Endothelial cell of umbilical vein (primary cell): ENCODE measurements at regions not wholly inside any gene's neighbourhood (a gene's known extent, or its start where the extent isn't known, plus 50 kb on each side); places are given as distances from the start of the nearest gene placed in this dataset.

Source experiments
- BruUV-seq: library from RNA; stranded (reverse); fragments of 400-500 nt; replicated peaks from 2 replicates; lab custom pipeline; 2021; lab: Mats Ljungman, UMichigan
- CTCF ChIA-PET: fragments of 300-600, 350-600 bp; sonication (Branson Sonifier 250); formaldehyde crosslinking; loops from one replicate; lab custom pipeline; 2021; ENCODE audit warnings: antibody characterized with exemption, inconsistent platforms; lab: Charles Lee
- POLR2A ChIA-PET: fragments of 300-600, 350-600 bp; sonication (Branson Sonifier 250); formaldehyde crosslinking; loops from one replicate; lab custom pipeline; 2021; ENCODE audit warnings: antibody characterized with exemption, inconsistent platforms; lab: Charles Lee
- DNase-seq: peaks from one replicate; pipeline ENCODE4 v3.0.0-alpha.2; 2011; ENCODE audit warnings: low read depth, low spot score
- FAIRE-seq: peaks from 2 replicates; lab custom pipeline; 2011; peaks lifted over from hg19 to GRCh38; lab: Jason Lieb, UNC
- H2AFZ ChIP-seq: 2 replicates; pipeline ENCODE4 v1.6.0; 2012; ENCODE audit warnings: low read depth, low read length, control low read depth, inconsistent platforms
- H3K27ac ChIP-seq: 2 replicates; pipeline ENCODE4 v1.5.1; 2011; ENCODE audit warnings: low read depth, mild to moderate bottlenecking, control low read depth, low read length, moderate library complexity; ENCODE audit not compliant: insufficient read depth
- H3K27me3 ChIP-seq, 2 experiments: 2 replicates each; pipeline versions ENCODE4 v1.6.0 to v1.6.1; 2011; ENCODE audit warnings: low read length in 2 of 2, mixed read lengths in 1 of 2; ENCODE audit not compliant: control insufficient read depth in 2 of 2, insufficient read depth in 2 of 2
- H3K36me3 ChIP-seq, 2 experiments: 2 replicates in 1 of 2; 3 replicates in 1 of 2; pipeline ENCODE4 v1.5.1; 2011; ENCODE audit warnings: low read length in 2 of 2, mild to moderate bottlenecking in 1 of 2, moderate library complexity in 1 of 2; ENCODE audit not compliant: control insufficient read depth in 2 of 2, insufficient read depth in 2 of 2; ENCODE audit errors: extremely low read depth in 1 of 2
- H3K4me1 ChIP-seq: 3 replicates; pipeline ENCODE4 v1.5.1; 2011; ENCODE audit warnings: mild to moderate bottlenecking, low read length; ENCODE audit not compliant: control insufficient read depth, insufficient read depth; ENCODE audit errors: extremely low read depth
- H3K4me2 ChIP-seq: 2 replicates; pipeline ENCODE4 v1.6.1; 2011; ENCODE audit warnings: low read length, control low read depth, mixed read lengths; ENCODE audit not compliant: insufficient read depth
- H3K4me3 ChIP-seq, 3 experiments: fragments of 200-600 bp in 1 of 3; sonication (generic), shearing (Covaris generic) in 1 of 3; replicated peaks in 1 of 3; 2 replicates each; pipeline ENCODE4 v1.5.1; 2011 to 2016; ENCODE audit warnings: control low read depth in 3 of 3, low read length in 3 of 3, mild to moderate bottlenecking in 2 of 3, inconsistent platforms in 1 of 3, low read depth in 1 of 3, moderate library complexity in 1 of 3; ENCODE audit not compliant: insufficient read depth in 1 of 3
- H3K79me2 ChIP-seq: 2 replicates; pipeline ENCODE4 v1.6.0; 2012; ENCODE audit warnings: low read length, inconsistent platforms; ENCODE audit not compliant: control insufficient read depth, insufficient read depth
- H3K9ac ChIP-seq: replicated peaks from 2 replicates; pipeline ENCODE3; 2011; ENCODE audit warnings: low read length, control low read depth; ENCODE audit not compliant: insufficient read depth; ENCODE audit errors: extremely low read depth
- H3K9me1 ChIP-seq: replicated peaks from 3 replicates; pipeline ENCODE4 v1.6.0; 2011; ENCODE audit warnings: mild to moderate bottlenecking, low read length; ENCODE audit not compliant: control insufficient read depth, insufficient read depth; ENCODE audit errors: extremely low read depth
- H3K9me3 ChIP-seq: replicated peaks from 2 replicates; pipeline ENCODE4 v1.5.1; 2012; ENCODE audit warnings: low read length, inconsistent platforms; ENCODE audit not compliant: control insufficient read depth, insufficient read depth
- H4K20me1 ChIP-seq: replicated peaks from 2 replicates; pipeline ENCODE3; 2011; ENCODE audit warnings: mild to moderate bottlenecking, low read length; ENCODE audit not compliant: control insufficient read depth, insufficient read depth; ENCODE audit errors: extremely low read depth
- CTCF ChIP-seq, 2 donors: IDR thresholded peaks; 1 replicate in 1 of 2; 2 replicates in 1 of 2; pipeline ENCODE4 v1.5.1; 2011; ENCODE audit warnings: low read length in 2 of 2, mild to moderate bottlenecking in 2 of 2, moderate library complexity in 2 of 2, control low read depth in 1 of 2, inconsistent platforms in 1 of 2, low read depth in 1 of 2; ENCODE audit not compliant: insufficient read depth in 1 of 2; ENCODE audit errors: extremely low read depth in 1 of 2
- EZH2 ChIP-seq: IDR thresholded peaks from 2 replicates; pipeline ENCODE4 v1.6.1; 2012; ENCODE audit warnings: borderline replicate concordance, low read depth, mild to moderate bottlenecking, moderate library complexity, low read length, inconsistent platforms; ENCODE audit not compliant: severe bottlenecking
- JUN ChIP-seq: IDR thresholded peaks from 2 replicates; pipeline ENCODE4 v1.6.1; 2011; ENCODE audit warnings: borderline replicate concordance, low read depth; ENCODE audit not compliant: insufficient read length, insufficient read depth
- MYC ChIP-seq: IDR thresholded peaks from one replicate; pipeline ENCODE4 v1.6.1; 2011; ENCODE audit warnings: mild to moderate bottlenecking, low read depth, low read length
- POLR2A ChIP-seq: IDR thresholded peaks from 2 replicates; pipeline ENCODE4 v1.6.1; 2012; ENCODE audit warnings: low read depth, mild to moderate bottlenecking, control low read depth, low read length
- dilution Hi-C: fragments of 300-500 bp; cut with MboI; formaldehyde crosslinking; loops from one replicate; pipeline ENCODE4 v1.15.0; 2019; ENCODE audit warnings: low sequenced_read_pairs; ENCODE audit not compliant: extremely low pct_ligation_motif_present
- intact Hi-C: fragments of 100-400 bp; cut with micrococcal nuclease; formaldehyde crosslinking; loops from one replicate; pipeline ENCODE4 v1.10.0; 2022

- no peak overlapping the region for H3K4me3 ChIP-seq
- no peaks in the 10 kb centered on the region for H3K9me1 ChIP-seq
- BruUV-seq: no TSS peak
- TF ChIP-seq JUN: no peak
- no peak for TF ChIP-seq POLR2A
- TF ChIP-seq EZH2: no peak
- no peak for TF ChIP-seq CTCF (IDR thresholded peaks at IDR 0.05; ENCODE audit: extremely low read depth in 1 of 2, insufficient read depth in 1 of 2, low read depth in 1 of 2, low read length in 2 of 2)
- TF ChIP-seq MYC: no peak
- H3K9ac ChIP-seq: no peak overlapping the region
- no peaks in the 10 kb centered on the region for H3K4me1 ChIP-seq
- no peak overlapping the region for H3K27ac ChIP-seq
- dilution Hi-C loops (no loop called here), intact Hi-C loops (no loop called here)
- DNase-seq (no peak), FAIRE-seq (no peak)
- H3K9me3 ChIP-seq: no peaks in the 10 kb centered on the region
- no peak overlapping the region for H2AFZ ChIP-seq
- ChIA-PET POLR2A (no interaction called here), CTCF (no interaction called here)
- no peaks in the 10 kb centered on the region for H3K27me3 ChIP-seq
- H3K4me2 ChIP-seq: no peak overlapping the region
- H4K20me1 ChIP-seq: no peaks in the 10 kb centered on the region
- H3K36me3 ChIP-seq: no peaks in the 10 kb centered on the region
- no peaks in the 10 kb centered on the region for H3K79me2 ChIP-seq
These were observed 53.5 kb upstream of the EIF3M start for GRCh38 chr11:32529994-32530588.
